ENCODE measurements at regions not wholly inside any gene's neighbourhood (a gene's known extent, or its start where the extent isn't known, plus 50 kb on each side); places are given as distances from the start of the nearest gene placed in this dataset.

GRCh38 chr6:147737115-147737514 lies 228.6 kb downstream of the SAMD5 start:
- no peak for TF ChIP-seq CTCF (IDR thresholded peaks at IDR 0.05 in 2 of 3, conservative IDR thresholded peaks at IDR 0.05 in 1 of 3; ENCODE audit: borderline replicate concordance in 1 of 3, insufficient read depth in 1 of 3, low read depth in 2 of 3, low read length in 2 of 3)
- TF ChIP-seq YY1 (IDR thresholded peaks at IDR 0.05; ENCODE audit: extremely low read depth, insufficient replicate concordance, low read depth, low read length), result no peak
- TF ChIP-seq SIN3A (IDR thresholded peaks at IDR 0.05; ENCODE audit: low read depth), result no peak
- TF ChIP-seq EGR1 (IDR thresholded peaks at IDR 0.05; ENCODE audit: low read depth), result no peak
- no peak for TF ChIP-seq ELF1 (IDR thresholded peaks at IDR 0.05; ENCODE audit: borderline replicate concordance, low read depth)
- no peak for TF ChIP-seq POLR2A (IDR thresholded peaks at IDR 0.05; ENCODE audit: borderline replicate concordance, extremely low read depth, insufficient read depth, insufficient read length)
- TF ChIP-seq EZH2phosphoT487 (IDR thresholded peaks at IDR 0.05; ENCODE audit: borderline replicate concordance), result no peak
- no peak for TF ChIP-seq EZH2 (IDR thresholded peaks at IDR 0.05)
- TF ChIP-seq, protein P1, sequence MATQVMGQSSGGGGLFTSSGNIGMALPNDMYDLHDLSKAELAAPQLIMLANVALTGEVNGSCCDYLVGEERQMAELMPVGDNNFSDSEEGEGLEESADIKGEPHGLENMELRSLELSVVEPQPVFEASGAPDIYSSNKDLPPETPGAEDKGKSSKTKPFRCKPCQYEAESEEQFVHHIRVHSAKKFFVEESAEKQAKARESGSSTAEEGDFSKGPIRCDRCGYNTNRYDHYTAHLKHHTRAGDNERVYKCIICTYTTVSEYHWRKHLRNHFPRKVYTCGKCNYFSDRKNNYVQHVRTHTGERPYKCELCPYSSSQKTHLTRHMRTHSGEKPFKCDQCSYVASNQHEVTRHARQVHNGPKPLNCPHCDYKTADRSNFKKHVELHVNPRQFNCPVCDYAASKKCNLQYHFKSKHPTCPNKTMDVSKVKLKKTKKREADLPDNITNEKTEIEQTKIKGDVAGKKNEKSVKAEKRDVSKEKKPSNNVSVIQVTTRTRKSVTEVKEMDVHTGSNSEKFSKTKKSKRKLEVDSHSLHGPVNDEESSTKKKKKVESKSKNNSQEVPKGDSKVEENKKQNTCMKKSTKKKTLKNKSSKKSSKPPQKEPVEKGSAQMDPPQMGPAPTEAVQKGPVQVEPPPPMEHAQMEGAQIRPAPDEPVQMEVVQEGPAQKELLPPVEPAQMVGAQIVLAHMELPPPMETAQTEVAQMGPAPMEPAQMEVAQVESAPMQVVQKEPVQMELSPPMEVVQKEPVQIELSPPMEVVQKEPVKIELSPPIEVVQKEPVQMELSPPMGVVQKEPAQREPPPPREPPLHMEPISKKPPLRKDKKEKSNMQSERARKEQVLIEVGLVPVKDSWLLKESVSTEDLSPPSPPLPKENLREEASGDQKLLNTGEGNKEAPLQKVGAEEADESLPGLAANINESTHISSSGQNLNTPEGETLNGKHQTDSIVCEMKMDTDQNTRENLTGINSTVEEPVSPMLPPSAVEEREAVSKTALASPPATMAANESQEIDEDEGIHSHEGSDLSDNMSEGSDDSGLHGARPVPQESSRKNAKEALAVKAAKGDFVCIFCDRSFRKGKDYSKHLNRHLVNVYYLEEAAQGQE (IDR thresholded peaks at IDR 0.05; ENCODE audit: low read depth), result no peak
- no peak for TF ChIP-seq RAD21 (IDR thresholded peaks at IDR 0.05; ENCODE audit: low read depth)
- no peak for TF ChIP-seq TCF7L2 (IDR thresholded peaks at IDR 0.05; ENCODE audit: borderline replicate concordance, extremely low read depth, insufficient read depth, insufficient read length)
- no peak for TF ChIP-seq CEBPB (IDR thresholded peaks at IDR 0.05; ENCODE audit: low read depth)
- no peak for TF ChIP-seq POLR2AphosphoS5 (IDR thresholded peaks at IDR 0.05; ENCODE audit: low read depth, low read length)
- TF ChIP-seq JUND (IDR thresholded peaks at IDR 0.05), result no peak
